GM10248 (cell line): ENCODE measurements at regions not wholly inside any gene's neighbourhood (a gene's known extent, or its start where the extent isn't known, plus 50 kb on each side); places are given as distances from the start of the nearest gene placed in this dataset.

Experiments
- CTCF ChIA-PET: fragments of 300-600 bp; sonication (Branson Sonifier 250); formaldehyde crosslinking; extraction: SDS; loops from one replicate; lab custom pipeline; 2021; ENCODE audit warnings: antibody characterized with exemption; lab: Yijun Ruan, JAX
- POLR2A ChIA-PET: fragments of 350-650 bp; sonication (Branson Sonifier 250); formaldehyde crosslinking; extraction: SDS; loops from one replicate; lab custom pipeline; 2020; ENCODE audit warnings: antibody characterized with exemption; lab: Yijun Ruan, JAX
- DNase-seq: peaks from one replicate; pipeline ENCODE4 v3.0.0; 2012; ENCODE audit errors: extremely low spot score
- TF ChIP-seq, protein P1 (sequence below): IDR thresholded peaks from 2 replicates; pipeline ENCODE4 v1.5.1; 2012; ENCODE audit warnings: mild to moderate bottlenecking, low read depth; ENCODE audit errors: extremely low read depth, missing control alignments, control extremely low read depth

DNA sequence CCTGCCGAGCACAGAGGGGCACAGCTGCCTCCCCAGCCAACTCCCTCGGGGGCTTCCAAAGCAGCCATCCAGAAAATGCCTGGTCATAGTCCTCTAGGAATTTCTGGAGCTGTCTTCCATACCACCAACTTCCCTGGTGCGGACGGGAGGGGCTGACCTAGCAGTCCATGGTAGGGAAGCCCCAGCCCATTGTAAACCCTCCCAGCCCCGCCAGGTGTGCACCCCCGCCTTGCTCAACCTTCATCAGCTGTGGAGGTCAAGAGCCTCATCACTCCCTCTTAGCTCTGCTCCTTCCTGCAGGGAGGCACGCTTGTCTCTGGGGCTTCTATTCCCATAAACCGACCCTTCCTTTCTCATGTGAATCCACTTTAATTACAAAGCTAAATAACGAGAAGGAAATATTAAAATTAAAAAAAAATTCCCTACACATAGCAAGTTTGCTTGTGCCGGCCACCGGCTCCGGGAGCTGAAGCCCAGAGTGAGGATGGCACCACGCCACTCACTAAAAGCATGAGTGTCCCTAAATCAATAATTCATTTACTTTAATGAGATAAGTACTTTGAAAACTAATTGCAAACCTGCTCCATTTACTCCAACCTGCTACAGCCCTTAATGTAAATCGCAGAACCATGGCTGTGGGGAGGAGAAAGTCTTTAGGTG, 181.4 kb downstream of the ENGASE start:
- POLR2A ChIA-PET, result no interaction called here
- TF ChIP-seq, protein P1, sequence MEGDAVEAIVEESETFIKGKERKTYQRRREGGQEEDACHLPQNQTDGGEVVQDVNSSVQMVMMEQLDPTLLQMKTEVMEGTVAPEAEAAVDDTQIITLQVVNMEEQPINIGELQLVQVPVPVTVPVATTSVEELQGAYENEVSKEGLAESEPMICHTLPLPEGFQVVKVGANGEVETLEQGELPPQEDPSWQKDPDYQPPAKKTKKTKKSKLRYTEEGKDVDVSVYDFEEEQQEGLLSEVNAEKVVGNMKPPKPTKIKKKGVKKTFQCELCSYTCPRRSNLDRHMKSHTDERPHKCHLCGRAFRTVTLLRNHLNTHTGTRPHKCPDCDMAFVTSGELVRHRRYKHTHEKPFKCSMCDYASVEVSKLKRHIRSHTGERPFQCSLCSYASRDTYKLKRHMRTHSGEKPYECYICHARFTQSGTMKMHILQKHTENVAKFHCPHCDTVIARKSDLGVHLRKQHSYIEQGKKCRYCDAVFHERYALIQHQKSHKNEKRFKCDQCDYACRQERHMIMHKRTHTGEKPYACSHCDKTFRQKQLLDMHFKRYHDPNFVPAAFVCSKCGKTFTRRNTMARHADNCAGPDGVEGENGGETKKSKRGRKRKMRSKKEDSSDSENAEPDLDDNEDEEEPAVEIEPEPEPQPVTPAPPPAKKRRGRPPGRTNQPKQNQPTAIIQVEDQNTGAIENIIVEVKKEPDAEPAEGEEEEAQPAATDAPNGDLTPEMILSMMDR, result no peak
- CTCF ChIA-PET, result interaction anchor here (1.3 to 1.4 kb wide), 2 partner anchors 9 to 136 kb away, joined by 3 to 4 read pairs; no protein-coding TSS in a partner anchor
- DNase-seq, result no peak

DNA sequence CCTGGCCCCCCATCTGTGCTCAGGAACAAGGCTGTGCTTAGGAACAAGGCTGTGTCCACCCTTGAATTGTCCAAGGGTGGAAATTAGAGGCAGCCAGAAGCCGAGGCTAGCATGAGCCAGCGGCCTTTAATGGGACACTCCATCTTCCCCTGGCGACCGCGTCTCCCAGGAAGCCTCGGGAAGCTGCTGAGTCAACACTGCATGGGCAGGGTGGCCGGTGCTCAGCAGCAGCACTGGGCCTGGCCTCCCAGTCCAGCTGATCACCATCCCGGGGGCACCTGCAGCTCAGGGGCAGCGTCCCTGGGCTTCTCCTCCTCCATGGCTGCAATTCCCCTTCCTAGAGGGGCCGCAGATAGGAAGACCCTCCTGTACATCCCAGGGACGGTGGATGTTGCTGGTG, 180.8 kb downstream of the ENGASE start:
- POLR2A ChIA-PET, result no interaction called here
- DNase-seq, result no peak
- CTCF ChIA-PET, result interaction anchor here (1.3 to 1.4 kb wide), 2 partner anchors 10 to 137 kb away, joined by 3 to 4 read pairs; no protein-coding TSS in a partner anchor
- TF ChIP-seq, protein P1, result no peak

DNA sequence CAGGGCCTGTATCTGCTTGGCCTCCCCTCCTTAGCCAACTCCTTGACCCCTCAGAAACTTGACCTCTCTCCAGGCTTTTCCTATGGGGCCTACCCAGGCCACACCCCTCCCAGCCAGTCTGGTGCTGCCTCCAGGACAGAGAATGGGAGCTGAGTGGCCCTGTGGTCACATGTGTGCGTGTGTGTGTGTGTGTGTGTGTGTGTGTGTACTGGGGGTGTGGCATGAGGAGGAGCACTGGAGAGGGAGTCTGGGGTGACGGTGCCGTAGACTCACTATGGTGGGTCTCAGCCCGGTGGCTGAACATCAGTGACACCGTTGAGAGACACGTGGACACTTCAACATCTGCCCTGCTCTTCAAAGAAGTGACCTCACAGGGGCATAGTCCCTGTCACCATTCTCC, 180.4 kb downstream of the ENGASE start:
- POLR2A ChIA-PET, result no interaction called here
- no peak for DNase-seq
- CTCF ChIA-PET, result interaction anchor here (1.4 kb wide), 1 partner anchor 10 kb away, joined by 4 read pairs; no protein-coding TSS in a partner anchor

GRCh38 chr17:79252886-79253285, 178.3 kb downstream of the ENGASE start:
- ChIA-PET CTCF (no interaction called here), POLR2A (no interaction called here)
- TF ChIP-seq, protein P1, result no peak
- no peak for DNase-seq

More for the DNA sequence above, 180.4 kb downstream of the ENGASE start:
- TF ChIP-seq, protein P1, result no peak

DNA sequence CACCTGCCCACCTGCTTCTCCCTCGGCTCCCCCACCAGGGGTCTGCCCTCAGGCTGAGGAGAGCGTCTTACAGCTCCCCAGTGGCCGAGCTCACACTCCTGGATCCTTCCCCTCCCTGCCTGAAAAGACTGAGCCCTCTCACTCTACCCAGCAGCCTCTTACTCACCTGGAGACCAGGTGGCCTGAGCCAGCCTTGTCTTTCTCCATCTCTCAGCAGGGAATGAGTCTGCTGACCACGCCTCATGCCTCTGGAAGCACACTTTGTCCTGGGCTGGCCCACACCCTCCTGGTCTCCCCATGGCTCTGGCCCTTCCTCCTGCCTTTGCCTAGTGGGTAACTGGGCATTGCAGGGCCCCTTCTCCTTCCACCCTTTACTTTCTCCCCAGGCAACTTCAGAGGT, 177.2 kb downstream of the ENGASE start:
- ChIA-PET CTCF (no interaction called here), POLR2A (no interaction called here)
- TF ChIP-seq, protein P1, result no peak
- no peak for DNase-seq

DNA sequence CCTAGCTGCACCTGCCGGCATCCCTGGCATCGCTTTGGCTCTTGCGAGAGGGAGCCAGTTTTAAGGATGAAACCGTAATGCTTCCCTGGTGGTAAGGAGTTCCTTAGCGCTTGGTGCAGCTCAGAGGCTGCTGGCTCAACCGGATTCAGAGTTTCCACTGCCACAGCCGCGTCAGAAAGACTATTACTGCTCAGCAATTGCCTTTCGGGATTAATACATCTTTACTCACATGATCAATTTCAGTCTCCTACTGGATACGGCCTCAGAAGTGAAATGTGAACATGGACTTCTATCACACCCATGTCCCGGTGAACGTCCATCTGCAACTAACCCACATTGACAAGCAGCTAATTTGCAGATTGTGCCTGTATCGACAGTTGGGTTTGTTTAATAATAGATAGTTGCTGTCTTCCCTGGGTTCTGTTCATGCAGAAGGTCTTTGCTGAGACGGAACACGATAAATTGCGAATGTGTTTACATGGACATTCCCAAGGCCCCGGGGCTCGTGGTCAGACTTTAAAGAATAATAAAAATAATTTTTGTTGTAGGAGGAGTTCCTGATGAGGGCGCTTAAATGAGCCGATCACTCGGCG, 175.4 kb downstream of the ENGASE start:
- TF ChIP-seq, protein P1, result no peak
- CTCF ChIA-PET, result interaction anchor here (1.0 kb wide), 1 partner anchor 24 kb away, joined by 3 read pairs; no protein-coding TSS in a partner anchor
- POLR2A ChIA-PET, result no interaction called here

More for the DNA sequence above, 175.4 kb downstream of the ENGASE start:
- DNase-seq, result no peak
